HG02973 (cell line): ENCODE measurements at regions not wholly inside any gene's neighbourhood (a gene's known extent, or its start where the extent isn't known, plus 50 kb on each side); places are given as distances from the start of the nearest gene placed in this dataset.
"Not testable (repeated sequence)": the region's sequence is repeated elsewhere in the genome, so short reads cannot be mapped to it uniquely, and the experiment has no call there.

Source experiments
- ATAC-seq: cut with Tn5 transposase; IDR thresholded peaks from one replicate; pipeline ENCODE4 v1.9.1; 2021; ENCODE audit warnings: moderate library complexity; ENCODE audit not compliant: unreplicated experiment

GRCh38 chr9:7313389-7313788, 486.2 kb downstream of the DMAC1 start:
- ATAC-seq = no peak

GRCh38 chr9:7309051-7309450, 490.5 kb downstream of the DMAC1 start:
- ATAC-seq = not testable (repeated sequence)

GRCh38 chr9:7305677-7306076, 493.9 kb downstream of the DMAC1 start:
- no peak for ATAC-seq

GRCh38 chr9:7304627-7304995, 495.0 kb downstream of the DMAC1 start:
- ATAC-seq = no peak

- no peak for ATAC-seq
These were observed 495.5 kb downstream of the DMAC1 start for GRCh38 chr9:7303907-7304626.

GRCh38 chr9:7300484-7300883, 499.1 kb downstream of the DMAC1 start:
- ATAC-seq = peak; percentile 35

GRCh38 chr9:7298123-7298522, 501.5 kb downstream of the DMAC1 start:
- peak; percentile 98 for ATAC-seq

GRCh38 chr9:7297521-7297920, 502.1 kb downstream of the DMAC1 start:
- no peak for ATAC-seq

- ATAC-seq = no peak
These were observed 506.5 kb downstream of the DMAC1 start for GRCh38 chr9:7293091-7293490.

GRCh38 chr9:7289773-7290172, 509.8 kb downstream of the DMAC1 start:
- ATAC-seq = peak; percentile 51

GRCh38 chr9:7287986-7288385, 511.6 kb downstream of the DMAC1 start:
- no peak for ATAC-seq

- ATAC-seq = no peak
These were observed 512.5 kb downstream of the DMAC1 start for GRCh38 chr9:7287065-7287464.

GRCh38 chr9:7286101-7286500, 513.5 kb downstream of the DMAC1 start:
- no peak for ATAC-seq

GRCh38 chr9:7285199-7285598, 514.4 kb downstream of the DMAC1 start:
- no peak for ATAC-seq

GRCh38 chr9:7284517-7284916, 515.1 kb downstream of the DMAC1 start:
- ATAC-seq = no peak

GRCh38 chr9:7284117-7284516, 515.5 kb downstream of the DMAC1 start:
- ATAC-seq = no peak

- no peak for ATAC-seq
These were observed 515.8 kb downstream of the KDM4C start for GRCh38 chr9:7273575-7273974.

GRCh38 chr9:7266911-7267595, 509.3 kb downstream of the KDM4C start:
- no peak for ATAC-seq

- ATAC-seq = no peak
These were observed 507.4 kb downstream of the KDM4C start for GRCh38 chr9:7265181-7265580.

- ATAC-seq = no peak
These were observed 501.9 kb downstream of the KDM4C start for GRCh38 chr9:7259544-7260241.

- no peak for ATAC-seq
These were observed 501.1 kb downstream of the KDM4C start for GRCh38 chr9:7258688-7259396.
